Stimulated activated CD8-positive, alpha-beta memory T cell treated with anti-CD3 and anti-CD28 coated beads, Interleukin-12 subunit alpha, Interleukin-12 subunit beta, amount 100 ng/mL, for 1 hour (primary cell): ENCODE measurements at regions not wholly inside any gene's neighbourhood (a gene's known extent, or its start where the extent isn't known, plus 50 kb on each side); places are given as distances from the start of the nearest gene placed in this dataset.

Experiments used
- DNase-seq: peaks from one replicate; pipeline ENCODE4 v3.0.0-alpha.2; 2020; ENCODE audit warnings: low read depth

DNA sequence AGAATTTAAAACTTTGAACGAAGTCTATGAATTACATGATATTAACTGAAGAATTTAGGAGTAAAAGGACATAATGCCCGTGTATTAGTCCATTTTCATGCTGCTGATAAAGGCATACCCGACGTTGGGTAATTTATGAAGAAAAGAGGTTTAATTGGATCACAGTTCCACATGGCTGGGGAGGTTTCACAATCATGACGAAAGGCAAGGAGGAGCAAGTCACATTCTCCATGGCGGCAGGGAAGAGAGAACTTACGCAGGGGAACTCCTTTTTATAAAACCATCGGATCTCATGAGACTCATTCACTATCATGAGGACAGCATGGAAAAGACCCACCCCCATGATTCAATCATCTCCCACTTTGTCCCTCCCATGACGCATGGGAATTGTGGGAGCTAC is 210.6 kb downstream of the CD83 start:
- no peak for DNase-seq

DNA sequence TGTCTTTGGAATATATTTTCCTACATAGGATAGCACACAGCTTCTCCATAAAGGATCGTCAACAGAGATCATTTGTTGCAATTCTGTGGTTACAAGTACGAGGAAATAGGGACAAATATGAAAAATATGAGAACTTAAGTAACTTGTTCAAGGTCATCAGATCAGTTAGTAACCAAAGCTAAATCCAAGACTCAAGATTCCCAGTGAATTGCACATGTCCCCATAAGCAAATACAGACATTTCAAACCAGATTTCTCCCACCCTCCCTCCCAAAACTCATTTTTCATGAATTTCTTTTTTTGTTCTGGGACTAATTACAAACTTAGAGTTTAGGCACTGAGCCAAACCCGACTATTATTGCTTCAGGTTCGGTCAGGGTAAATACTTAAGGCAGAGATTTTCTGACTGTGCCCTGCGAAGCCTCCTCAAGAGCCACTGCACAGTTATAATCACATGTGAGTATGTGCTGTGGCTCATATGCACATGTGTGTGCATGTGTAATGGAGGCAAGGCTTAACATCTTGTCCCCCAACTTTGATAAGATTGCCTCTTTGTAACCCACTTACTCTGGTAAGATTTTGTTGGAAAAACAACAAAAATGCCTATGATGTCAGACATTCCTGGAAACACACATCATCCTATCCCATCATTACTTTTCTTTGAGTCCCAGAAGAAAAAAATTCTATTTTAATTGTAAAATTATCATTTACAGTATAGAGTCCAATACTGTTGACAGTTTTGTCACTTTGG is 216.2 kb downstream of the CD83 start:
- no peak for DNase-seq

DNA sequence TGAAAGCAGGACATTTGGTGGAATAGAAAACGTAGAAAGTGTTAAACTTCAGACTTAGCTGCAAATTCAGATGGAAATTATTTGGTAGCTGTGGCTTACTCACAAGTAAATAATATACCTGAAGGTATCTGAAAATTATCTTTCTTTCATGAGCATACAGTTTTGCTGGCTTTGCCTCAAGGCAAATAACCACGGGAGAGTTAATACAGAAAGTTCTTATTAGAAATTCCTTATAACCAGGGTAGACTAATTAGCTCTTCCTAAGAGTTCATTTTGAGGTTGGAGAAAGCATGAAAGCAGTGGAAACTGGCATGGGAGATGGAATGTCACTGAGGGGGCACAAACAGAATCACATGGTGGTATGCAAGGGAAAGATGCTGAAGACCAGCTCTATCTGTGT is 217.5 kb downstream of the CD83 start:
- DNase-seq: no peak

DNA sequence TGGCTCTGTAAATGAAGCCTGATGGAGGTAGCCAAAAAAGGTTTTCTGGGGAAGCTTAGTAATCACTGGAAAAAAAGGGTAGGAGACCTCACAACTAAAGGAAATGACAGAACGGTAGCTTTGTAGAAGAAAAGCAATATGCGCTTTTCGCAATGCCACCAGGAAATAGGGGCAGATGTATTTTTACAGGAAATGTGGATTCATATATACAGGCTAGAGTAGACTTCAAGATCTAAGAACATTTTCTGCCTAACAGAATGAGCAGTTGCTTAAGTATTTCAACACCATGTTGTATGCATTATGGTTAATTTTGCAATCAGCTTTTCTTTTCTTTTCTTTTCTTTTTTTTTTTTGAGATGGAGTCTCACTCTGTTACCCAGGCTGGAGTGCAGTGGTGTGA is 219.6 kb downstream of the CD83 start:
- DNase-seq: no peak

DNA sequence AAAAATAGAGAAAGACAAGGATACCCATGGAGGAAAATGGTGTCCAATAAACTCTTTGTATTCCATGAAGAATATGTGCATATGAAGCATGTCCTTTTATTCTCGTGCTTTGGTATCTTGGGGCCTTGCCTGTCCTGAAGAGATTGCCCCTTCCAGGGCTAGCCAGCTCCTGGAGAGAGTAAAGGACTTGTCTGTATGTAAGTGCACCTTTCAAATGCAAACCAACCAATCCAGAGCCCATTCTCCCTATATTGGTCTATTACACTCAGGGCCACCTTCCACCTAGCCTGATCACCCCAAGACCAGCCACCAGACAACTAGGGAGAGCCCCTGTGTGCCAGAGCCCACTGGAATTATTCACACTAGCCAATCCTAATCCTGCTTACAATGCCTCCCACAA is 221.6 kb downstream of the CD83 start:
- DNase-seq: no peak

DNA sequence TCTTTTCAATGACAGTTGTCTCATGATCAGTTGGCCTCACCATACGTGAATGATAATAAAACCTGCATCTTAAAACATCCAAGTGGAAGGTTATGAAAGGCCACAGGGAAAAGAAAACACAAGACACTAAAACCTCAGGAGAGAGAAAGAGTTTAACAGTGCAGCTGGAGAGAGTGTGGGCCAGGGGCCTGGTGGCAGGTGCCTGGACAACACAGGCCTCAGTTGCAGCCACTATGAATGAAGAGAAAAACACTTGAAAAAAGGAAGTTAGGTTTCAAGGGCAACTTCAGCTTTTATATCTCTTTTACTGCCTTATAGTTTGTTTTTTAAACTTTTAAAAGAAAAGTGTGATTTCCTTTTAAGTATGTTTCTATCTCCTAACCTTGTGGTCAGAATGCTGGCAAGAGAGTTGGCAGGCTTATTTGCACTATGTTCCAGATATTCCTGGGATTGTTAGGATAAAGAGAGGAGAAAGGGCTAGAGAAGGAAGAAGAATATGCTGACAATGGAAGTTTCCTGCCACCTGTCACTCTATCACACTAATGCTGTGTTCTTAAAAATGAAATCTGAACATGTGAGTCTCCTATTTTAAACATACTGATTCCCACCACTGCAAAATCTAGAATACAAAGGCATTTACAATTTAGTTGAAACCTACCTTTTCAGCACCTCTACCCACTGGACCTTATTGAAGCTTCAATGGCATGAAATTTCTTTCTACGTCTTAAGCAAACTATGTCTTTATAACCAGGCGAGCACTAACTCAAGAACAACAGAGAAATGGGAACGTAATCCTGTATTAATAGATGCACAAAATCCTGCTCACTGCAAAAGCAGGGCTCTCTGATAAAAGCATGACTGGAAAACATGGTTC is 222.4 kb downstream of the CD83 start:
- no peak for DNase-seq

DNA sequence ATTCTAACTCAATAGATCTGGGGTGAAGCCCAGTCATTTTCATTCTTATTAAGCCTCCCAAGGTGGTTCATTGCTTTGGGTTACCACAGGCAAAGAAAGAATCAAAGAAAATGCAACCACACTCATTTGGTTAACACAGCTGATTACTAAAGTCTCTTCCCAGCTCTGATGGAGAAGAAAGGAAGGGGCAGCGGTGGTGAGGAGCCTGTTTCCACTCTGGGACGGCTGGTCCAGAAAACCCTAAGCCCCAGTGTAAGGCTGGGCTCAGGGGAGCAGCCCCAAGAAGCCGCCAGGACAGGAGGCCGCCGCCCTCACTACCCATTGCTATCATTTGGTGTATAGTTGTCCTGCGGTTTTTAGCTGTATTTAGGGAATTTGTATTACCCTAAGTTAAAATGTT is 226.9 kb downstream of the CD83 start:
- DNase-seq: no peak

DNA sequence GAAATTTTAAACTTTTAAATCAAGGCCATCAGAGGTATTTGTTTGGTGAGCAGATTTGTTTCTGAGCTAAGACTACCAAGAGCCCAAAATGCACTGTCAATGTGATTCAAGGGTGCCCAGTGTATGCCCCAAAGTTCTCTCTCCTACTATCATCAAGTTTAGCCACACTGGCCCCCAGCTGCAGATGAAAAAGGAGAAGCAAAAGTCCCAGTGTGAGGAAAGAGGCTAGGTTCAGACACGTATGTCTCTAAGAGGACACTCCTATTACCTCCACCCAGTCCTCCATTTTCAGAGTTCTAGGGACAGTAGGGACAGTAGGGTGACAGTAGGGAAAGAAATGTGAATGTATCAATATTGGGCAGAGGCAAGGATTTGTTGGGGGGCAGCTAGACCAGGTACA is 230.8 kb downstream of the CD83 start:
- DNase-seq: no peak

DNA sequence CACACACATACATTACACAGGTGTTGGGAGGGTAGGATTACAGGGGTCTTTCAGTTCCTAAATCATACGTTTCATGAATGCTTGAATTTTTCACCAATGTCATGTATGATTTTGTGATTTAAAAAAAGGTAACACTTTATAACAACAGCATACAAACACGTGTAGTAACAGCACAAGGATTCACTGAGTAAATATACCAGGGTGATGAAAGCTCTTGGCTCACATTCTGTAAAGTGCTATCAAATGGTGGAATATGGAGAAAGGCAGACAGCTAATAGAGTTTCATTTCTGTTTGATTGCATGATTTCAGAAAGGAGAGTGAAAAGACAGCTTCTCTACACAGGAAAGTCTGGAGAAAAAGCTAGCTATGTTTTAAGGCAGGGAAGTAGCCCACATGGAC is 231.9 kb downstream of the CD83 start:
- no peak for DNase-seq

DNA sequence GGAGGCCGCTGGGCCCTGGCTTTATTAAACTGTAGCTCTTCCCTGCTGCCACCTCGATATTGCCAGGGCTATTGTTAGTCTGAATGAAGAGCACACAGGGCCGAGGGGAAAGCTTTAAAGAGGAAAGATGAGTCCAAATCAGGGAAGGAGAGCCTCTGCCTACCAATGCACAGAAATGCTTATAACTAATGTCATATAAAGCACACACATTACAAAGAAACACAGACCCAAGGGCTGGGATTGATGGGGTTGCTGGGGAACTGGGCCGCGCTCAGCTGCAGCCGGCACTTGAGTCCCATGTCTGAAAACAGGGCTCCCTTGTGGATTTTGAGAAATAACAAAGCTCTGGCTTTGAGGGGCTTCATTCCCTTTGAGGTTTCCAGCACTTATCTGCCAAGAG is 232.6 kb downstream of the CD83 start:
- no peak for DNase-seq

DNA sequence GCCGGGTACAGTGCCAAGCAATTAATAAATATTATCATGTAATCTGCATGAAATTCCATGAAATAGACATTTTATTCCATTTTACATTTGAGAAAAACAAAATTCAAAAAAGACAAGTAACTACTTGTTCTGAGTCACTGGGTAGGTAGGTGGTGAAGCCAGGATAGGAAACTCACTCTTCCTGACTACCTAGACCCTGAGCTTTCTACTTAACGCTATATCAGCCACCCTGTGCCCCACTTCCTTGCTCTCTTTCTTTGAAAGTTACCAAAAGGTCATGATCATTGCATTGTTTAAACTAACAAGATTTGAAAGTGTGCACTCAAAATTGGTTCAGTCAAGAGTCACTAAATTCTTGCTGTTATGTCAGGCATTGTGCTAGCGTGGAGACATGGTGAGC is 235.7 kb downstream of the CD83 start:
- no peak for DNase-seq

DNA sequence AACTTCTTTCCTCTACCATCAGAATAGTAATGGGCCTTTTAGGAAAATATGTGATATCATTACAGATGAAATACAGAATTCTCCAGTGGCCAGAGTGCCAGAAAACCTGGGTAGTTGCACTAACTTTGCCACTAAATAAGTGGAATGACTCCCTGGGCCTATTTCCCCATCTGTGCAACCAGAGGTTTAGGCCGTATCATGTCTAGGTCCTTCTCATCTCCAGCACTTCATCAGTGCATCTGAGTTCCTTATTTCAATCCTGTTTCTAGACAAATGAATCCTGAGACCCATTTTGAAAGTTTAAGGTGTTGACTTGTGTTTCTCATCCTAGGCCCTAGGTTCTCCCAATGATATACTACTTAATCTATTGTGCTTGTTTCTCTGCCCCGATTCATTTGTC is 236.2 kb downstream of the CD83 start:
- no peak for DNase-seq

DNA sequence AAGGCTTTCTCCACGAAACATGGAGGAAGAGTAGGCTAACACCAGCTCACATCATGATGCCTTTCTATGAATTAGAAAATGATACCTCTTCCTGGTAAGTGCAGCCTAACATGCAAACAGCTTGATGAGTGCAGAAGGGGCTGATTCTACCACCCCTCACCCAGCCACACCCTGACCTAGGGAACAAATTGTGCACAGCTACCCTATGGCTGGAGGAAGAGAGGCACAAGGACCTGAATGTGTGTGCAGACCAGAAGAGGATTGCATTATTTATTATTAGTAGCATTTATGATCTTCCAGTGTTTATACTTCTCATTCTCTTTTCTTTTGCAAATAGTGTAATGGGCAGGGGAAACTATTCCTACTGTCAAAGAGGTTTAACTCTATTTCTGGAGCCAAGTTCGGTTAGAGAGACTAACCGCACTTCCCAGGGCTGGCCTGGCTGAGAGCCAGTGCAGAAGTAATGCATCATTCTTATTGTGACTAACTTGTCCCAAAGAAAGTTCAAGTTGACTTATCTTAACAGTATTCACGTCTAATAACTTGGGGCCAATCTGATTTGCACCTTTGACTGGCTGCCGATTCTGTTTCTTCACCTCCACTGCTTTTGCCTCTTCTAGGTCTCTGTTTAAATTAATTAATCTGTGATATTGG is 237.5 kb downstream of the CD83 start:
- DNase-seq: no peak

DNA sequence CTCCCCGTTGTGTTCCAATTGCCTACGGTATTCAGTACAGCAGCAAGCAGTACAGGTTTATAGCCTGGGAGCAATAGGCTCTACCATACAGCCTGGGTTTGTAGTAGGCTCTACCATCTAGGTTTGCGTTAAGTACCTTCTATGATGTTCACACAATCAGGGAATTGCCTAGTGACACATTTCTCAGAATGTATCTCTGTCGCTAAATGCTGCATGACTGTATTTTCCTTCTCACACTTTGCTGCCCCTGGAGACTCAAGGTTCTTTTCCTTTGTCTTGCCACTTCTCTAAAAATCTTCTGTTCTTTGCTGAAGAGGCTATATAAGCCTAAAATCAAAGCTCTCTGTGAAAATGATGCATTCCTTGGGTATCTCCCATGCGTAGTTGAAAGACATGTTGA is 241.9 kb downstream of the CD83 start:
- DNase-seq: no peak

DNA sequence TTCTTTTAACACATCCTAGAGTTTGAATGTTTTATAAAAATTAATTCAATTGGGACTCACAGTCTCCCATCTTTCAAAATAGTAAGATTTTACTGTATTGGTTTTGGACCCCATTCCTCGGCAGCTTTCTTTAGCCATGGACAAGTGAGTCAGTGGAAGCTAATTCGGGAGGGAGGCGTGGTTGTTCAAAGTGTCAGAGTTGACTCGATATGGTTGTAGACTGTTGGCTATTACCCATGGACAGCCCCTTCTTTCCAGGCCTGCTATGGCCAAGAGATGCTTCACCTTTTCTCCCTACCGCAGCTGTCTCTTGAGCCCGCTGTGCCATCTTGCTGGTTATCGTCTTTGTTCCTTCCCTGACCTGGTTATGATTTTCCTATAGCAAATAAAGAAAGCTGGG is 243.0 kb downstream of the CD83 start:
- DNase-seq: no peak

DNA sequence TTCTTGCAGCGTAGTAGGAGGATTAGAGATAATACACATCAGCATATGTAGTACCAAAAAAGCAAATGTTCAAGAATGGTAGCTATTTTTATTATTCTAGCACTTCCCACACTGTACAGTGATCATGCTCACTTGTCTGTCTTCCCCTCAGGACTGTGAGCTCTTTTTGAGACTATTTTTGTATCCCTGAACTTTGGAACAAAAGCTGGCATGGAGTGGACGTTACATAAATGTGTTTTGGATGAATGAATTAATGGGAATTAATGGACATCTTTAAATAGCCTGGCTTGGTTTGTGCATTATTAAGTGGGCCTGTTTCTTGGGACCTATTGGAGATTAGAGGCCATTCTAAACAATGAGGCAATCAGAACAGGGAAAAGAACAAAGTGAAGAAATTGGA is 243.7 kb downstream of the CD83 start:
- no peak for DNase-seq

DNA sequence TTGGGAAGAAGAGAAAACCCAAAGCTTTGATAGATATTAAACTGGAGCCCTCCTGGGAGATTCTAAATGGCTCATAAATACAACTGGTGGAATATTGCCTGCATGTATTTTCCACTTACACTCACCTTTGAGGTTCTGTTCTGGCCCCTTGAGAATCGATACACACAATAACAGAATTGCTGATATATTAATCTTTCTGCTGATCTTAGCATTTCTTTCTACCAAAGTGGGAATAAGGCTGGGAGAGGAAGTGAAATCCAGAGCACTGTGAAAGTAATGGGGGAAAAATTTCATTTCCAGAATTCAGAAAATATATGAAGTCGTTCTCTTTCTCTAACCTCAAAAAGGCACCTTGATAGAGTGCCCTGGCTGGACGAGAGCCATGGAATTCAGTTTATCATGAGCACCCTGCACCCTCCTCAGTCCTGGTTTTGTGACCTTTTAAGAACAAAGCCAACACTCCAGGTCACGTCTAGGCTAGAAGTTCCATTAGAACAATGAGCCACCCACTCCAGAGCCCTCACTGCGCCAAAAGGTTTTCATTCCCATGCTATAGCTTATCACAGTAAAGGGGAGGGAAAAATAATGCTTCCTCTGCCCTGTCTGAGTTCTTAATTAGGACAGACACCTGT is 244.5 kb downstream of the CD83 start:
- no peak for DNase-seq

DNA sequence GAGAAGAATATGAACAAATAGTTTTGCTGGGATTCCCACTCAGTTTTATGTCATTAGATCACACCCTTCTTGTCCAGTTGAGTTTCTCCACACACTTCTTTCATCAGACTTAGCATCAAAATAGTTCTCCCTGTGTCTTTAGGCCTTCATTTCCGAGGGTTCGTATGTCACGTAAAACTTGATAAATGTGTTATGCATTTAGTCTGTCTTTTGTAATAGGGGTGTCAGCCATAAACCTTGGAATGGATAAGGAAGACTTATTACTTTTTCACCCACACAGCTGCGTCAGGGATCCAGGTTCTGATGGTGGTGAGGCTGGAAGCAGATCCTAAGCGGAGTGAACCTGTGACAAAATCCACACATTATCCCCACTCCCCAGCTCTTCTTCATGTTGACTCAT is 246.8 kb downstream of the CD83 start:
- no peak for DNase-seq

DNA sequence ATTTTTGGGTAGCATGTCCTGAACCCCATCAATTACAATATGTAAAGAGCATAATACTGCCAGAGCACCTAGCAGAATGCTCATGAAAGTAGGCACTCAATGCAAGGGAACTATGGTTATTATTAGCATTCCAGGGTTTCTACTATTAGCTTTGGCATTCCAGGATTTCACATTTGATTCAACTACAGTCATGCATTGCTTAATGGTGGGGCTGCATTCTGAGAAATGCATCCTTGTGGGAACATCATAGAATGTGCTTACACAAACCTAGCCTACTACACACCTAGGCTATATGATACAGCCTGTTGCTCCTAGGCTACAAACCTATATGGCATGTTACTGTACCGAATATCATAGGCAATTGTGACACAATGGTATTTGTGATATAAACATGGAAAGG is 247.8 kb downstream of the CD83 start:
- no peak for DNase-seq

DNA sequence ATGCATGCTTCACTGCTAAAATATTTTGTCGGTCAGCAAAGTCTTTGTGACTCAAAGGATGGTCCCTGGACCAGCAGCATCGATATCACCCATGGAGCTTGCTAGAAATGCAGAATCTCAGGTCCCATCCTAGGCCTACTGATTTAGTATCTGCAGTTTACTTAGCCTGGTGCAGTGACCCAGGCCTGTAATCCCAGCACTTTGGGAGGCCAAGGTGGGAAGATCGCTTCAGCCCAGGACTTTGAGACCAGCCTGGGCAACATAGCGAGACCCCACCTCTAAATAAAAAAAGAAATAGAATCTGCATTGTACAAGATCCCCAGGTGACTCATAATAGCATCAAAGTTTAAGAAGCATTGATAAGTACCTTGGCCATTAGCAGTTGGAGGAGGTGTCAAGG is 248.7 kb downstream of the CD83 start:
- no peak for DNase-seq

DNA sequence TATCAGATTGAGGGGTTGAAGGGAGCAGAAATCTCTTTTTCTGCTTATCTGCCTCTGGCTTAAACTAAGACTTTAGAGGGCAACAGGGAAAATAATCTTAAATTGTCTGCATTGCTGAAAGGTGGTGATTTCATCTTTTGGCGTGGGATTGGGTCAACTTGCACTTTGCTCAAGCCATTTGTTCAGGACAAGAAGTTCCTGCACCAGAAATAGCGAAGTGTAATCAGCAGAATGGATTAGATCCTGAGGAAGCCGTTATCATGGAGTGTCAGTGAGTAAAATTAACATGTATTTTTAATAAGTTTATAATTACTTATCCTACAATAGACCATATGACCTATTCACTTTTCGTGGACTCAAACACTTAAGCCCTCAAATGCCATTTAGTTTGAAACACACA is 249.3 kb downstream of the CD83 start:
- DNase-seq: no peak

DNA sequence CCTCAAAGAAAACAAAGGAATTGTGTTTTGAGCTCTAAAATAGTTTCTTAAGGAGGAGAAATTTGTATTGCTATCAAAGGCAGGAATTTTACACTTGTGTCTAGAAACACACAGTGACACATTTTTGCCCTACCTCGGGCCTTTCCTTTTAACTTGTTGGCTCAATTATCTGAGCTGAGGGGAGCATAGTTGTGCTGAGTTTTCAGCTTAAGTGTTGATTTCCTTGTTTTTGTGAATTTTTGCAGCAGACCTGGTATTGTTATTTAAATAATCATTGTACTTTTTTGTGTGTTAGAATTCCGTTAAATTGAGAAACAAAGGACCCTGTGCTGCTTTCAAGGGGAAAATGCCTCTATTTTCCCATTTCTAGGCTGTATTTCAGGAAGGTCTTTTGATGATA is 249.7 kb downstream of the CD83 start:
- DNase-seq: no peak

DNA sequence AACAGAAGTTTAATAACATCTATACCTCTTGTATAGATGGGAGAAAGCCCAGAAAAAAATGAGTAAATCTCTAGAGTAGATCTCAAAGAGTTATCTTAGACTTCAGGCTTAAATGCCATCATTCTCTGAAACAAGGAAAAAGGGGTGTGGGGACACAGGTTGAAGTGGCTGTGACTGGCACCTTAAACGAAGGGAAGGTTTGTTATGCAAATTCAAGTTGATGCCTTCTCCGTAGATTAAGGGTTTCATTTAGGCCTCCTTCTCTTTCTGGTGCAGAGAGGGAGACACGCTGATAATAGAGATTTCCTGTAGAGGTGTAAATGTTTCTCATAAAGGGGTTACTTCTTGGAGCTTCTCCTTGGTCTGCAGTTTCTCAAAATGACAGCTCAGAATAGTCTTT is 252.1 kb downstream of the CD83 start:
- no peak for DNase-seq
